ENCODE measurements at regions not wholly inside any gene's neighbourhood (a gene's known extent, or its start where the extent isn't known, plus 50 kb on each side); places are given as distances from the start of the nearest gene placed in this dataset.

DNA sequence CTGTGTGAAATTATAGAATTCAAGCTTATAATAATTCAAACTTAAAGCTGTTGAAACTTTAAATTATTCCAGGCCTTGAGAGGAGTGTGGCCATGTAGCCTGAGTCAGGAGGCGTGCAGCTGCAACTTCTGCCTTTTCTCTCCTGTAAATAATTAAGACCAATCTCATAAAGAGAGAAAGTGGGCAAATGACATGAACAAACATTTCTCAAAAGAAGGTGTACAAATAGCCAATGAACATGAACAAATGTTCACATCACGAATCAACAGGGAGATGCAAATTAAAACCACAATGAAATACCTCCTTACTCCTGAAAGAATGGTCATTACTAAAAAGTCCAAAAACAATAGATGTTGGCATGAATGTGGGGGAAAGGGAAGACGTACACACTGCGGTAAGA is 149.1 kb upstream of the MYCN start:
- TF ChIP-seq, protein P1, sequence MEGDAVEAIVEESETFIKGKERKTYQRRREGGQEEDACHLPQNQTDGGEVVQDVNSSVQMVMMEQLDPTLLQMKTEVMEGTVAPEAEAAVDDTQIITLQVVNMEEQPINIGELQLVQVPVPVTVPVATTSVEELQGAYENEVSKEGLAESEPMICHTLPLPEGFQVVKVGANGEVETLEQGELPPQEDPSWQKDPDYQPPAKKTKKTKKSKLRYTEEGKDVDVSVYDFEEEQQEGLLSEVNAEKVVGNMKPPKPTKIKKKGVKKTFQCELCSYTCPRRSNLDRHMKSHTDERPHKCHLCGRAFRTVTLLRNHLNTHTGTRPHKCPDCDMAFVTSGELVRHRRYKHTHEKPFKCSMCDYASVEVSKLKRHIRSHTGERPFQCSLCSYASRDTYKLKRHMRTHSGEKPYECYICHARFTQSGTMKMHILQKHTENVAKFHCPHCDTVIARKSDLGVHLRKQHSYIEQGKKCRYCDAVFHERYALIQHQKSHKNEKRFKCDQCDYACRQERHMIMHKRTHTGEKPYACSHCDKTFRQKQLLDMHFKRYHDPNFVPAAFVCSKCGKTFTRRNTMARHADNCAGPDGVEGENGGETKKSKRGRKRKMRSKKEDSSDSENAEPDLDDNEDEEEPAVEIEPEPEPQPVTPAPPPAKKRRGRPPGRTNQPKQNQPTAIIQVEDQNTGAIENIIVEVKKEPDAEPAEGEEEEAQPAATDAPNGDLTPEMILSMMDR (IDR thresholded peaks at IDR 0.05) = no peak
- TF ChIP-seq POLR2A (IDR thresholded peaks at IDR 0.05) = no peak

Measured in right lobe of liver (tissue), 4 donors.